ENCODE measurements at regions not wholly inside any gene's neighbourhood (a gene's known extent, or its start where the extent isn't known, plus 50 kb on each side); places are given as distances from the start of the nearest gene placed in this dataset.

- no peak for TF ChIP-seq CTCF (IDR thresholded peaks at IDR 0.05)
Measured at GRCh38 chrX:137891431-137891830, 325.5 kb downstream of the ZIC3 start.

DNA sequence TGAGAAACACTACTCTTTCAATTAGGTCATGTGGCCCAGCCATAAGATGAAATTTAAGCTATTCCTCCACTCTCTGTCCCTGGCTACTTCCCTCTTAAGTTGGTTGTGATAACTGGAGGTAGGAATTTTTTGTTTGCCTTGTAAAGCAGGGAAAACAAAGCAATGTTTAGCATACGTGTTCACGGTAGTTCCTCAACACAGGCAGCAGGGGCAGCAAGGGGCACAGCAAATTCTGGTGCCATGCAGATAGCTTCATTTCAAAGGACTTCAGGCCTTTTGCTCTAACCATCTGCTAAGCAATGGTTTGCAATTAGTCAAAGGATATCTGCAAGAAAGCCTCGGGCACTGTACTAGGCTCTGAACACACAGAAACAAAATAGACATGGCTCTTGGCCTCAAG, 330.2 kb downstream of the ZIC3 start:
- TF ChIP-seq CTCF (IDR thresholded peaks at IDR 0.05): no peak

DNA sequence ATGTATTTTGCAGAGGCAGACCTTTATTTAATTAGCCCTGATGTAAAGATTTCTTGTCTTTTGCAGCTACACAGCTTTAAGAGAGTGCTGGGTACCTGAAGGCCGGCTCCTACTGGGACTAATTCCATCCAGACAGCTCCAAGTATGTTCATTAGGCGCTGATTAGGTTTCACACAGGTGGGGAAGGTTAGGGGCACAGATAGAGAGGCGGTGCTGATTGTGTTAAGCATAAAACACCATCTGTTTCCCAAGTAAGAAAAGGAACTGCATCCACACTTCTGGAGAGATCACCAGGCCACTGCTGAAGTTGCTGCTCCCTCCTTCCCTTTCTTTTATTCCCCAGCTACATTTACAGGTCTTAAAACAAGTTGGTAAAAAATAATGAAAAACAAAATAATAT, 349.5 kb downstream of the ZIC3 start:
- no peak for TF ChIP-seq CTCF (IDR thresholded peaks at IDR 0.05)

DNA sequence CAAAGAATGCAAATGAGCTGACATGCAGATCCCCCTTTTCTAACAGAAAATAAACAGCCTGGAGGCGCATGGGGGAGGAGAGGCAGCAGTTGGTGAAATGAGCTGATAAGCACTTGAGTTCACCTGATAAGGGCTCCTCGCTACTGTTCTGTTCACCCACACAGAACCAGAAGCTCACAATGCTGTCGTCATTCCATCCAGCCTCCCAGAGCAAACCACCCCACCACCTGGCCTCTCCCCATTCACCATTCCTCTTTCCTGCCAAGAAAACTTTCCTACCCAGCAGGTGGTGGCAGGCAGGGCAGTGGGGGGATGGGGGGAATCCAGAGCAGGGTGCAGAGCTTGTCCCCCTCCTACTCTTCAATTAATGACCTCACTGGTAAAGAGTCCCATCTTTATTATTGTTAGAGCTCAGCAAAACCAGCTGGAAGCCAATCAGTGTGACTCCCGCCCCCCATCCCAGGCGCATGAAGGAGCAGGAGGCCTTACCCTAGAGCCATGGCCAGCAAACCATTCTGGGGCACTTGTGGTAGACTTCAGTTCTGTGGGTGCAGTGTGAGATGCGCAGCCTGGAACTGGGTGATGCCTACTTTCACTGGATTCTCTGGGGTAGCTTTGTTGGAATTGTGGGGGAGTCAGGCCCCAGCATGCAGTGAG, 350.3 kb downstream of the ZIC3 start:
- TF ChIP-seq CTCF (IDR thresholded peaks at IDR 0.05): no peak

- no peak for TF ChIP-seq CTCF (IDR thresholded peaks at IDR 0.05)
Measured at GRCh38 chrX:137926090-137926489, 360.2 kb downstream of the ZIC3 start.

GRCh38 chrX:137929951-137930350, 364.0 kb downstream of the ZIC3 start:
- TF ChIP-seq CTCF (IDR thresholded peaks at IDR 0.05): no peak

DNA sequence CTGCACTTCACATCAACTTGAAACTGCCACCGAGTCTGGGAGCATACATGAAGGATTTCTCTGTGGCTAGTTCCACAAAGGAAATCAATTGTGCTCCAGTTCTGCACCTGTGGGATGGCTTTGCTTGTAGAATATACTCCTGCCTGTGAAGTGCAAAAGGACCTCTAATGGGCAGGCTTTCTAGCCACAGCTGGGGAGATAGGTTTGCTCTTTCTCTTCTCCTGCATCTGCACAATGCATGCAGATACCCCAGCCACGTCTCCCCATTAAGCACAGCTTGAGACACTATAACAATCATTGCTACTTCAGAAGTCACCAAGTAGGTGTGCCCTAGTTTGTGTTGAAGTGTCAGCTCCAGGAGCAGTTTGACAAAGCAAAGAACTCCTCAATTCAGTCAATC, 364.6 kb downstream of the ZIC3 start:
- no peak for TF ChIP-seq CTCF (IDR thresholded peaks at IDR 0.05)

GRCh38 chrX:137945470-137945869, 379.5 kb downstream of the ZIC3 start:
- TF ChIP-seq CTCF (IDR thresholded peaks at IDR 0.05): no peak
